Esophagus muscularis mucosa (tissue), 4 donors: ENCODE measurements at regions not wholly inside any gene's neighbourhood (a gene's known extent, or its start where the extent isn't known, plus 50 kb on each side); places are given as distances from the start of the nearest gene placed in this dataset.

Experiments
- DNase-seq: peaks from one replicate; pipeline ENCODE4 v3.0.0-alpha.2; 2017; ENCODE audit errors: extremely low spot score
- H3K27ac ChIP-seq, 4 donors: fragments of 200-600 bp; sonication (generic); replicated peaks in 1 of 4; 1 replicate in 3 of 4; 2 replicates in 1 of 4; pipeline ENCODE4 v1.5.1; 2016 to 2019; ENCODE audit warnings: mild to moderate bottlenecking in 1 of 4
- H3K27me3 ChIP-seq, 4 donors: fragments of 200-600 bp; sonication (generic); one replicate each; pipeline versions ENCODE4 v1.5.1 to v1.6.0; 2016 to 2019
- H3K36me3 ChIP-seq, 4 donors: fragments of 200-600 bp; sonication (generic); one replicate each; pipeline ENCODE4 v1.5.1; 2016 to 2019
- H3K4me1 ChIP-seq, 4 donors: fragments of 200-600 bp; sonication (generic); one replicate each; pipeline ENCODE4 v1.5.1; 2016 to 2019
- H3K4me3 ChIP-seq, 4 donors: fragments of 200-600 bp; sonication (generic); 1 replicate in 2 of 4; 2 replicates in 2 of 4; pipeline ENCODE4 v1.5.1; 2016 to 2019; ENCODE audit warnings: mild to moderate bottlenecking in 4 of 4, moderate library complexity in 1 of 4
- H3K9me3 ChIP-seq, 4 donors: fragments of 200-600 bp; sonication (generic); 1 replicate in 3 of 4; 2 replicates in 1 of 4; pipeline ENCODE4 v1.5.1; 2016 to 2019
- EP300 ChIP-seq: sonication (generic); formaldehyde crosslinking; IDR thresholded peaks from one replicate; pipeline ENCODE4 v1.6.1; 2017; ENCODE audit warnings: antibody characterized with exemption
- POLR2A ChIP-seq: fragments of 450-650 bp; IDR thresholded peaks from one replicate; pipeline ENCODE4 v1.6.1; 2017; ENCODE audit warnings: antibody characterized with exemption, moderate library complexity, mild to moderate bottlenecking, low read depth
- POLR2AphosphoS5 ChIP-seq, 2 donors: sonication (generic); formaldehyde crosslinking; IDR thresholded peaks; one replicate each; pipeline ENCODE4 v1.6.1; 2017; ENCODE audit warnings: antibody characterized with exemption in 2 of 2
- WGBS: methylation state at CpG from one replicate; pipeline ENCODE4 v1.1.5; 2018; 5-methylcytosine and 5-hydroxymethylcytosine counted together
- intact Hi-C: fragments of 100-400 bp; cut with DNase I; formaldehyde crosslinking; loops from one replicate; pipeline ENCODE4 v1.15.1; 2023
- TF ChIP-seq, protein P1 (sequence below), 3 experiments: fragments of 200-600 bp in 2 of 3; fragments of 450-650 bp in 1 of 3; sonication (generic) in 2 of 3; IDR thresholded peaks; one replicate each; pipeline ENCODE4 v1.5.1; 2017 to 2019; ENCODE audit warnings: antibody characterized with exemption in 3 of 3, mild to moderate bottlenecking in 2 of 3, moderate library complexity in 1 of 3

DNA sequence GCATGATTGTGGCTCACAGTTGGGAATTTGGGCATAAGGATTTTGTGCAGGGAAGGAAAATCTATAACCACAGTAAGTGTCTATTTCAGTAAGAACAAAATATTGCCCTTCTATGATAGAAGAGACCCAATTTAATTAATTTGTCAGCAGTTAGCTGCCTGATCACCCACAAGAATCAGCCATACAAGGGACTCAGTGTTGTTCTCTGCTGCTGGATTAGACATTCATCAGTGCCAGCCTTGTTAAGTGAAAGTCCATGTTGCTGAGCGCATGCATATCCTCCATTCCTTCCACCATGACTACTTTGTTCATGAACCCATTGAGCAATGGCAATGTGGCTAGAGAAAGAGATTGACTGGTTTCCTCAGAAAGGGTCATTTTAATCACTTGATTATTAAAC is 125.3 kb upstream of the PDHA2 start:
- WGBS = 93% methylated on average over 1 of the region's 1 CpG
- no peak for TF ChIP-seq EP300
- TF ChIP-seq, protein P1, sequence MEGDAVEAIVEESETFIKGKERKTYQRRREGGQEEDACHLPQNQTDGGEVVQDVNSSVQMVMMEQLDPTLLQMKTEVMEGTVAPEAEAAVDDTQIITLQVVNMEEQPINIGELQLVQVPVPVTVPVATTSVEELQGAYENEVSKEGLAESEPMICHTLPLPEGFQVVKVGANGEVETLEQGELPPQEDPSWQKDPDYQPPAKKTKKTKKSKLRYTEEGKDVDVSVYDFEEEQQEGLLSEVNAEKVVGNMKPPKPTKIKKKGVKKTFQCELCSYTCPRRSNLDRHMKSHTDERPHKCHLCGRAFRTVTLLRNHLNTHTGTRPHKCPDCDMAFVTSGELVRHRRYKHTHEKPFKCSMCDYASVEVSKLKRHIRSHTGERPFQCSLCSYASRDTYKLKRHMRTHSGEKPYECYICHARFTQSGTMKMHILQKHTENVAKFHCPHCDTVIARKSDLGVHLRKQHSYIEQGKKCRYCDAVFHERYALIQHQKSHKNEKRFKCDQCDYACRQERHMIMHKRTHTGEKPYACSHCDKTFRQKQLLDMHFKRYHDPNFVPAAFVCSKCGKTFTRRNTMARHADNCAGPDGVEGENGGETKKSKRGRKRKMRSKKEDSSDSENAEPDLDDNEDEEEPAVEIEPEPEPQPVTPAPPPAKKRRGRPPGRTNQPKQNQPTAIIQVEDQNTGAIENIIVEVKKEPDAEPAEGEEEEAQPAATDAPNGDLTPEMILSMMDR (IDR thresholded peaks at IDR 0.05) = no peak
- TF ChIP-seq POLR2AphosphoS5 (IDR thresholded peaks at IDR 0.05) = no peak
- no peak for TF ChIP-seq POLR2A
- Histone ChIP-seq H3K27ac (no peak overlapping the region), H3K4me3 (no peak overlapping the region), H3K4me1 (no peaks in the 10 kb centered on the region), H3K27me3 (no peaks in the 10 kb centered on the region), H3K9me3 (no peaks in the 10 kb centered on the region), H3K36me3 (no peaks in the 10 kb centered on the region)
- no peak for DNase-seq
- intact Hi-C loops = no loop called here

DNA sequence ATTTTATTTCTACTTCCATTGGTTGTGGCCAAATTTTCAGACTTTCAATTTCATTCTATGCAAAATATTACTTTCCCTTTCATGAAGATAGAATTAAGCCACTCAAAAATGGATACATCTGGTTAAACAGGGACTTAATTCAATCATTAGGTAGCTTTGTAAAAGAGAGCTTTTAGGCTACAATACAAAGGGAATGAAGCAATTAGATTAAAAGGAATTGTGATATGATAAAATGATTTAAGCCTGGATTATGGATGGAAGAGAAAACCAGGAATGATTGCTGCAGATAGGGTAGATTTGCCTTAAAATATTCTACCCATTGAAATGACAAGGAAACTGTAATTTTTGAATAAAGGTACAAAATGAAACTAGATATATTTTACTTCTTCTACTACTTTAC is 134.6 kb upstream of the PDHA2 start:
- no peak overlapping the region for H3K27ac ChIP-seq
- no peaks in the 10 kb centered on the region for H3K9me3 ChIP-seq
- no peaks in the 10 kb centered on the region for H3K36me3 ChIP-seq
- H3K4me1 ChIP-seq = peaks cover 0 to 10% (median 0%) of the 10 kb centered on the region in 4 donors
- intact Hi-C loops = no loop called here
- no peak for DNase-seq
- H3K4me3 ChIP-seq = no peak overlapping the region
- H3K27me3 ChIP-seq = no peaks in the 10 kb centered on the region
- TF ChIP-seq EP300 = no peak
- no peak for TF ChIP-seq POLR2A
- no peak for TF ChIP-seq POLR2AphosphoS5 (IDR thresholded peaks at IDR 0.05)
- TF ChIP-seq, protein P1 (IDR thresholded peaks at IDR 0.05) = no peak

DNA sequence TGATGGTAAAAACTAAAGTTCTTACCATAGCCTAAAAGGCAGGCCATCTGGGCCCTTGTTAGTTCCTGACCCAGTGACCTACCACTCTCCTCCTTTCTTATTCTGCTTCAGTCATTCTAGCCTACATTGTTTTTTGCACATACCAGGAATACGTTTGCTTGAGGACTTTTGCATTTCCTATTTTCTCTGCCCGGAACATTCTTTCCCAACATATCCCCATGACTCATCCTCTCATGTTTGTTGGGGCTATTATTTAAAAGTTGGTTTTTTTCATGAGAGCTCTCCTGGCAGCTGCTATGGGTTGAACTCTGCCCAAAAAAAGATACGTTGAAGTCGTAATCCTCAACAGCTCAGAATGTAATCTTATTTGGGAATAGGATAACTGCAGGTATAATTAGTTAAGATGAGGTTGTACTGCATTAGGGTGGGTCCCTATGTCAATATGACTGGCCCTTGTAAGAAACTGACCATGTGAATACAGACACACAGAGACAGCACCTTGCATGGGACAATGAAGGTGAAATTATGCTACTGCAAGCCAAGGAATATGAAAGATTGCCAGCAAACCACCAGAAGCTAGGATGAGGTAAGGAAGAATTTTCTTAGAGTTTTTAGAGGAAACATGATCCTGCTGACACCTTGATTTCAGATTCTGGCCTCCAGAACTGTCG is 138.3 kb upstream of the PDHA2 start:
- Histone ChIP-seq H3K36me3 (no peaks in the 10 kb centered on the region), H3K9me3 (no peaks in the 10 kb centered on the region), H3K4me1 (peaks cover 0 to 10% (median 0%) of the 10 kb centered on the region in 4 donors), H3K27me3 (no peaks in the 10 kb centered on the region), H3K4me3 (no peak overlapping the region), H3K27ac (no peak overlapping the region)
- 55% methylated on average over 5 of the region's 5 CpGs for WGBS
- DNase-seq = no peak
- intact Hi-C loops = no loop called here
- TF ChIP-seq POLR2AphosphoS5 (IDR thresholded peaks at IDR 0.05) (no peak), EP300 (no peak), POLR2A (no peak)
- TF ChIP-seq, protein P1 (IDR thresholded peaks at IDR 0.05) = no peak

DNA sequence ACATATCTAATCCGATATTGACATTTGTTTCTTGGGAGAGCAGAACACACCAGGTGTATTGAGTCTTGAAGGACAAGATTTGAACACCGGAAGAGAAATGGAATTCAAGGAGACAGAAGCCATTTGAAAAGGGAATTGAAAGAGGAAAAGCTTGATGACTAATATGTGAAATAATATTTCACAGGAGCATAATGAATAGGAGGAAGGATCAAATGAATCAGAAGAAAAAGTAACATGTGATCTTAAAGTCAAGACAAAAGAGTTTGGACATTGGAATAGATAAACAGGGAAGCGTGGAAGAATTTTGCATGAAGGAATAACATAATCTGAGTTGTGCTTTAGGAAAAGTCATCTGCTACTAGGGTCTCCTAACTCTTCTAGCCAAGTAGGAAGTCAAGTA is 145.5 kb upstream of the PDHA2 start:
- no peak for DNase-seq
- Histone ChIP-seq H3K9me3 (no peaks in the 10 kb centered on the region), H3K27ac (no peak overlapping the region), H3K4me1 (no peaks in the 10 kb centered on the region), H3K4me3 (no peak overlapping the region), H3K36me3 (no peaks in the 10 kb centered on the region), H3K27me3 (no peaks in the 10 kb centered on the region)
- intact Hi-C loops = no loop called here
- TF ChIP-seq, protein P1 (IDR thresholded peaks at IDR 0.05) = no peak
- no peak for TF ChIP-seq POLR2AphosphoS5 (IDR thresholded peaks at IDR 0.05)
- TF ChIP-seq EP300 = no peak
- no peak for TF ChIP-seq POLR2A
- WGBS = 93% methylated on average over 3 of the region's 3 CpGs

DNA sequence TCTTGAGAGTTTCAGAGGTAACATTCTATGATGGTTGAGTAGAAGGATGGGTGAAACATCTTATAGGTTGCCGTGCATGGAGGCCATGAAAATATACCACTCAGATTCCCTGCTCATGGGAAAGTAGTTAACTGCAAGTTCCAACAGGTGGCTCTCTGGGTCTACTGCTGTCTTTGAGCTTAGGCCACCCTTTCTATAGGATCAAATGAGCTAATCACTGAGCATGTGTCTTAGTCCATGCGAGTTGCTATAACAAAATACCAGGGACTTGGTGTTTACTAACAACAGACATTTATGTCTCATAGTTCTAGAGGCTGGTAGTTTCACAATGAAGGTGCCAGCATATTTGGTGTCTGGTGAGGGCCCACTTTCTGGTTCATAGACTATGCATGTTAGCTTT is 144.8 kb upstream of the UNC5C start:
- Histone ChIP-seq H3K9me3 (no peaks in the 10 kb centered on the region), H3K4me1 (no peaks in the 10 kb centered on the region), H3K27ac (no peak overlapping the region), H3K4me3 (no peak overlapping the region), H3K27me3 (no peaks in the 10 kb centered on the region), H3K36me3 (no peaks in the 10 kb centered on the region)
- no peak for DNase-seq
- intact Hi-C loops = no loop called here
- WGBS = 58% methylated on average over 2 of the region's 2 CpGs
- TF ChIP-seq, protein P1 (IDR thresholded peaks at IDR 0.05) = no peak
- TF ChIP-seq POLR2A (no peak), POLR2AphosphoS5 (IDR thresholded peaks at IDR 0.05) (no peak), EP300 (no peak)
